Inflammatory macrophage (primary cell): ENCODE measurements at regions not wholly inside any gene's neighbourhood (a gene's known extent, or its start where the extent isn't known, plus 50 kb on each side); places are given as distances from the start of the nearest gene placed in this dataset.
"Not testable (repeated sequence)": the region's sequence is repeated elsewhere in the genome, so short reads cannot be mapped to it uniquely, and the experiment has no call there.

Experiments
- DNase-seq, 2 donors: peaks; one replicate each; pipeline ENCODE4 v3.0.0-alpha.2; 2020 to 2022

DNA sequence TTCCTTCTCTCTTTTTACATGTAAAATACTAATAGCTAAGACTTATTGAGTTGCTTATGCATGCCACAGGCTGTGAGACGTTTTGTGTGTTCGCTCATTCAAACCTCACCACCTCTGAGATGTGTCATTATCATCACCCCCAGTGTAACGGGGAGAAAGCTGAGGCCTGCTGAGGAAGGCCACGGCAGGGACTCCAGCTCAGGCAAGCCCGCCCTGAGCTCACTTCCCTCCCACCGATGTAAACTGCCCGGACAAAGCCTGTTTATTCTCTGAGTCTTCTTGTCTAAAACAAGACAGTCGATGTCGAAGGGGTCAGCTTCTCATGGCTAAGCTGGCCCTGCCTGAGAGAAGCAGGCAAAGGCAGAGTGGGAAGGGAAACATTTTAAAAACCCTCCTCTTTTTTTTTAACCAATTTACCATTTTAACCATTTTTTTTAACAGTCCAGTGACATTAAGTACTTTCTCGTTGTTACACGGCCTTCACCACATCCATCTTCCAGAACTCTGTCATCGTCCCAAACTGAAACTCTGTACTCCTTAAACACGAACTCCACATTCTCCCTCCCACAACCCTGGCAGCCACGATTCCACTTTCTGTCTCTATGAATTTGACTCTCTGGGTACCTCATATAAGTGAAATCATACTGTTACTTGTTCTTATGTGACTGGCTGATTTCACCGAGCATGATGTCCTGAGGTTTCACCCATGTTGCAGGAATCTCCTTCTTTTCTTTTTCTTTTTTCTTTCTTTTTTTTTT is 204.8 kb upstream of the GALNT2 start:
- DNase-seq: no peak

DNA sequence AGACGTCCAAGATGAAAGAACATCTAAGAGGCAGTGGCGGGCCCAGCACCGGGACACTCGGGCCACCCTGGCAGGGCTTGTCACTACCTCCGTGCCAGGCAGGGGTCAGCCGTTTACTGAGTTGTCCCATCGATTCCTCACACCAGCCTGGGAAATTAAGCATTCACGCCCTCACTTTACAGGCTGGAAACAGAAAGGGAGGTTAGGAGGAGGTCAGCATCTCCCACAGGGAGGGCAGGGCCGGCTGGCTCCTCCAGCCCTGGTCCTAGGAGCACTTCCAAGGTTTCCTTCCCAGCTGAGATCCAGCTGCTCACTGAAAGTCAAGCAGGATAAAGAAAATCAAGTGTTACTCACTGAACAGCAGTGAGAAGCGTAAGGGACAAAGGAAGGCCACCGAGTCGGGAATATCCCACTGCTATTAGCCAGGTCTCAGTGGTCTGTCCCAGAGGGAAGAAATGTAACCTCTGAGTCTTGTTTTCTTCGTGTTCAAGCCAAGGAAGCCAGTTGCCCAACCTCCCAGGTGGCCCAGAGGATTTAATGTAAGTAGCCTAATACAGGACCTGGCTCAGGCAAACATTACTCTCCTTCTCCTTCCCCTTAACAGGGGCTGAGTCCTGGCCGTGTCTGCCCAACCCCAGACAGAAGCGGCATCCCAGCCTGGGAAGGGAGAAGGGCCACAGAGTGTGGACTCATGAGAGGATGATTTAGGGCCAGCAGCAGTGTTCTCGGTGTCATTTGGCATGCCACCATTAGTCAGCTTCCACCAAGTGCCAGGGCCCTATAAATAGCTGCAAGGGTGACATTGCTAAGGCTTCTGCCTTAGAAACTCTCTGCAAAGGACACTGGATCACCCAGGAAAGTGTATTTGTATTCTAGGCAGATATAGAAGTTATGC is 203.1 kb upstream of the GALNT2 start:
- DNase-seq: peak in 1 of 2 donors; percentile 4

DNA sequence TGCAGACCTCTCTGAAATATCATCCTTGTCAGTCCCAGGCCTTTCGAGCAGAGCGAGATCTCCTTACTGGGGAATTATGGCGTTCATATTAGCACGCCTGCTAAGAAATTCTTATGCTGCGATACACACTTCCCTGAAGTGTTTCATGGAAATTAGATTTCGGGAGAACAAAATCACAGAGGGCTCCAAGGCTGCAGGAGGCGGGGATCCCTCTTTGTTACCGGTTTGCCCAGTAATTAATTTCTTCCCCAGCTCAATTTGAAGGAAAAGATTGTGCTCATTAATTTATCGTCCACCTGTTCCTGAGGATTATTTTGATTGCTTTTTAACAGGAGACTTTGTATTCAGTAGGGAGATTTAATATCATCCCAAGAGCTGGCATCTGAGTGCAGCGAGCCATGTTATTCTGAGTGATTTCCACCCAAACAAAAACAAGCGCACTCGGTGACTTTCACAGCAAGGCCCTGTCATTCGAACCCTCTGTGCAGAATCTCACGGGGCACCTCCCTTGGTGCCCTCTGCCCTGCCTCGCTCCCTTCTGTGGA is 202.3 kb upstream of the GALNT2 start:
- no peak for DNase-seq

- DNase-seq: not testable (repeated sequence)
Measured at GRCh38 chr1:229865321-229865720, 201.7 kb upstream of the GALNT2 start.

DNA sequence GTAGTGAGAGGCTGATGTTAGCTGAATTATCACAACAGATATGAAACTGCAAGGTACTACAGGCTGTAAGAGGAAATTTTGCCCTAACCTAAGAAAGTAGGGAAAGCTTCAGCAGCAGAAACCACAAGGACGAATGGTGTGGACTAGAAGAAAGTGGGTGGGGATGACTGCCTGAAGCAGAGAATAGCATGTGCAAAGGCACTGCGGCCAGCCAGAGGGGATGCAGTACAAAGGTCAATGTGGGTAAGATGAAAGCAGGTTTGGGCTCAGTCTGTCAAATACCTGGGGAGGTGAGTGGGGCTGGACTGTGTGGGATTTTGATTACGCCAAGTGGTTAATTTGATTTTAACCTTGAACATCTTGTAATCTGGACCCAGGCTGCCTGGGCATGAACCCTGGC is 199.3 kb upstream of the GALNT2 start:
- no peak for DNase-seq

DNA sequence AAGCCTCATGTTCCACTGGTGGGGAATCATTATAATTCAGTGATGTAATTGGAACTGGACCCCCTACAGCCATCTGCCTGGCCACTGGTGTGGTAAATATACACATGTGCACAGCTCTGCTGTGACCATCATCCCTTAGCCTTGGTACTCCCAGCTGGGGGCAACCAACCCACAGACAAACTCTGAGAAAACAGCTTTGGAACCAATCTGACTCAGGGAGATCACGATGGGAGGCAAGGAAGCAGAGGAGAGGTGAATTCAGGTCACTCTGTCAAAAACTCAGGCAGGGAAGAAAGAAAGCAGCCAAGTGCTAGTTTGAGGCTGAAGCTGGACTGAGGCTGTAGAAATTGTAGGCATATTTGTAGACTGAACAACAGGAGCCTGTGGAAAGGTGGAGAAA is 197.8 kb upstream of the GALNT2 start:
- no peak for DNase-seq

DNA sequence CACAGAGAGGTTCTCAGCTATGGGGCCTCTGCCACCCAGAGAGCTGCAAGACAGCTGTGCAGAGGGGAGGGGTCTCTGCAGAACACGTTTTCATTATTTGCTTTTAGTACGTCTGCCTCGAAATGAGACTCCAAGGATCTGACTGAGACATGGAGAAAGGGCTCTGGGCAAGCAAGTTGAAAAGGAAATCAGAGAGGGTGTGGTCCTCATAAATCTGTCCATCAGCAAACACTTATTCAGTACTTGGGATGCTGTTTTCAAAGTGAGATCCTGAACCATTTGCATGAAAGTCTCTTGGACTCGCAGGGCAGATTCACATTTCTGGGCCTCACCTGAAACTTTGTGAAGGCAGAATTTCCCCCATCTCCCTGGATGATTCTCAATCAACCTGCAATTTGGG is 197.4 kb upstream of the GALNT2 start:
- no peak for DNase-seq

GRCh38 chr1:229870381-229870780 is 196.7 kb upstream of the GALNT2 start:
- DNase-seq: no peak

- no peak for DNase-seq
Measured at GRCh38 chr1:229871078-229871676, 195.9 kb upstream of the GALNT2 start.

DNA sequence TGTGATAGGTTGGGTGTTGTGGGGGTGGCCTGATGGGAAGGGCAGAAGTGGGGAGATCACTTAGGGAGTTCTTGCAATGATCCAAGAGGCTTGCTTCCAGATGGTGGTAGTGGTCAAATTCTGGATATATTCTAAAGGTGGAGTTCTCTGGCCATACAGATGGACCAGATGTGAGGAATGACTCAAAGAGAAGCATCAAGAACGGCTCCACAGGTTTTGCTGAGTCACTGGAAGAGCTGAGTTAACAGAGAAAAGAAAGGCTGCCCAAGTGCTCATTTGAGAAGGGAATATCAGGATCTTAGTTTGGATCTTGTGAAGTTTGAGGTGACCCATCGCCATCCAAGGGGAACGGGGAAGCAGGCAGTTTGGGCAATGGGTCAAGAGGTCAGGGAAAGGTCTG is 192.9 kb upstream of the GALNT2 start:
- no peak for DNase-seq

DNA sequence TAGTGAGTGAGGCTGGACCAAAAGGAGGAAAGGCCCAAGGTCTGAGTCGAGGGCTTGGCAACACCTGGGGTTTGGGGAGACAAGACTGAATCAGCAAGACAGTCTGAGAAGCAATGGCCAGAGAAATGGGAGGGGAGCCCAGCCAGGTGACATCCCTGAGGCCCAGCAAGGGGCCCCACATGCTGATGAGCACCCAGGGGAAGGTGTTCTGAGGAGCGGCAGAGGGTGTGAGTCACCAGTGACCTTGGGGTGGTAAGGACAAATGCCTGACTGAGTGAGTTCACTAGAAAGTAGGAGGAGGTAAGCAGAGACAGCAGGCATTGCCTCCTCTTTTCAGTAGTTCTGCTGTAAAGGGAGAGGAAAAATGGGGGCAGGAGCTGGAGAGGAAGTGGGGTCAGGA is 192.4 kb upstream of the GALNT2 start:
- DNase-seq: no peak

DNA sequence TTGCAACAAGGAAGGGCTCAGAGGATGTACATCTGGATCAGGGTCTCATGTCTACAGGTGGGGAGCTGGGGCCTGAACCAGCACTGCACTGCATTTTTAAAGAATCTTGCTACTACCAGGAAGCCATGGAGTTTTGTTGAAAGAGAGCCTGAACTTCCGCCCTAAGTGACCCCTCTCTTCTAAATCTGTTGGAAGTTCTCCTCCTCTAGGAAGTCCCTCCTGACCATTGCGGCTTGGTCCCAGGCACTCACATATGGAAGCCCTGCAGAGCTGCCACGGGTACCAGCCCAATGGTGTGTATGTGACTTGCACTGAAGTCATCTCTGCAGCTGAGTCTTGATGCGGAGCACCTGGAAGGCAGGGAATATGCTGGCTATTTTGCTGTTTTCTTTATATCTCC is 192.0 kb upstream of the GALNT2 start:
- DNase-seq: no peak

DNA sequence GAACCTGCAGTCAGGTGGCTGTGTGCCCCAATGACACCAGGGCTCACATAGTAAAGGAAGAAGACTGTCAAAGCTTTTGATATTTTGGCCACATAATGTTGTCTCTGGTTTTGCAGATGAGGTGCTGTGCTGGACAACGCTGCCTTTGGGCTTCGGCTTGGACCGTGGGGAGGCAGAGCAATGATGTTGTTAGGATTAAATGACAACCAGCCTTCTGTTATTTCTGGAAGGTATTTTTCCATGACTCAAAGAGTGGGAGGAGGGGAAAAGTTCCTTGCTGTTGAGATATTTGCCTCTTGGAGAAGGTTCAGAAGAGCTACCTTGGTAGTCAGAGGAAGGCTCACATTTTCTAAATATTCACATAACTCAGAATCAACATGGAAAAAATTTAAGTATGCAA is 187.3 kb upstream of the GALNT2 start:
- DNase-seq: no peak

GRCh38 chr1:229880271-229881170 is 186.5 kb upstream of the GALNT2 start:
- DNase-seq: no peak

DNA sequence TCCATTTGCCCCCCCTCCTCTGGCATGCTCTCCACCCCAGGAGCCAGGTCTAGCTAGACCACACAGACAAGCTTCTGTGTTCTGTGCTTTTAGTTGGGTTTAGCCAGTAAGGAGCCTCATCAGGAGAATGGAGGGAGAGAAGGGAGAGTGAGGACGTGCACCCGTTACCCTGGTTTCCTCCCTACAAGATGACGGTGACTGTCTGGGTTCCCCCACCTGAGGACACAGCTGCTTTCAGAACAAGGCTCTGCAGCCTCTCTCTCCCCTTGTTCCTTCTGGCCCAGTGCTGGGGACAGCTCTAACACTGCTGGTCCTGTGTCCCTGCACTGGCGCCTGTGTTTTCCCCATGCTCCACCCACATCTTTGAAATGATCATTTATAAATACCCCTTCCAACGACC is 184.4 kb upstream of the GALNT2 start:
- no peak for DNase-seq

DNA sequence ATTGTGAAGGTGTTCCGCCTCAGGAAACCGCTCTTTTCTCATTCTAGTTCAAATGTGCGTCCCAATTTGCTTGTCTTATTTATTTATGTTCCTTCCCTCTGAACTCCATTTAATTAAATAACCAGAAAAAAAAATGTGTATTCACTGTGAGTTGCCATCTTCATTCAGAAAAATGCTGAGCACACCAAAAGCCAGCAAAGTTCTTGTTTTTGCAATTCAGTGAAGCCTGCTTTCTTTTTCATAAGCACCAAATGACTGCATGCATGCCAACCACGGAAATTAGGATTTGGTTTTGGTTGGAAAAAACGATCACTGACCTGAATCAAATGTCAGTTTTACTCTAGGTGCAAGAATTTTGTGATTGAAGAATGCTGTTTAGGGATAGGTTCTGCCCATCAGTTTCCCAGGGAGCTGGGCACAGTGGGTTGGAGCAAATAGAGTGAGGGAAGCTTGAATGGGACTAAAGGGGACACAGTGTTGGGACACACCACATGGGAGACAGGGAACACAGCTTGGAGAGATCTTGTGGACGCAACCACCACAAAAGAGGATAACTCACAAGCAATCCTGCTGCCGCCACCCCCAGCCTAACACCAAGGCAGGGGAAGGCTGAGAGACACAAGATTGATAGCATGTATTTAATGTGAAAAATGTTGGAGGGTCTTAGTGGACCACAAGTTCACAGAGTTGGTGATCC is 183.4 kb upstream of the GALNT2 start:
- no peak for DNase-seq

DNA sequence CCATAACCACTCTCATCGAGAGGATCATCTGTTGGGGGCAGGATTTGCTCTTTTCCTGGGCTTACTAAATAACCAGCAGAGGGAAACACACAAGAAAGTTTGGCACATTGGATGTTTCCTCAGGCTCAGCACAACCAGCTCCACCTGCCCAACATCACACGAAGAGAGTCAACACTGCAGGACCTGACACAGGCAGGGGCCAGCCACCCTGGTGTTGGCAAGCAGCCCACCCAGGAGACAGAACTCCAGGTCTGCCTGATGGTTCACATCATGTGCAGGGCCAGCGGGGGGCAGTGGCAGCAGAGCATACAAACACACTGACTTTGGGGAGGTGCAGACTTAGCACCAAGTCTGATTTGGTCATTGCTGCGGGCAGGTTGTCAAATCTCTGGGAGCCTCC is 182.3 kb upstream of the GALNT2 start:
- no peak for DNase-seq

GRCh38 chr1:229885568-229886495 is 181.2 kb upstream of the GALNT2 start:
- no peak for DNase-seq

DNA sequence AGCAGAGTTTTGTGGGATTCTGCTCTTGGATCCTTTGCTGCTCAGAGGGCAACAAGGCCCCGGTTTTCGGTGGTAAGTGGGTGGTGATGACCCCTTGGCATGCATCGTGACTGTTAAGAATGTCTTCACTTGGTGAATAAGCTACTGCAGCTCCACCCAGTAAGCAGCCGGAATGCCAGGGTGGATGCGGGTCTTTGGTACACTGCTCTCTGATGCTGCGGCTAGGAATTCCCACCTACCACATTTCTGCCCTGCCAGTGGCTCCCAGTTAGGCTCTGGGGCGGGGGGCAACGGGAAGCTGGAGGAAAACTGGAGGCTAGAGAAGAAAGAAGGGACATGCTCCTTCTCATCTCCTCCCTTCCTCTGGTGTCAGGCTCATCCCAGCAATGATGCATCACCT is 180.4 kb upstream of the GALNT2 start:
- DNase-seq: no peak

- DNase-seq: no peak
Measured at GRCh38 chr1:229887043-229887822, 179.8 kb upstream of the GALNT2 start.
